Brain microvascular endothelial cell (primary cell): ENCODE measurements at regions not wholly inside any gene's neighbourhood (a gene's known extent, or its start where the extent isn't known, plus 50 kb on each side); places are given as distances from the start of the nearest gene placed in this dataset.
A peak's percentile ranks its signal among the peaks of the same experiment; 100 is the strongest.

Experiments used
- DNase-seq: peaks from one replicate; pipeline ENCODE4 v3.0.0-alpha.2; 2020
- H3K27ac ChIP-seq: fragments of 250-450 bp; sonication (Bioruptor Pico); 2 replicates; pipeline ENCODE4 v1.5.1; 2020; ENCODE audit warnings: mild to moderate bottlenecking, moderate library complexity
- H3K27me3 ChIP-seq: fragments of 250-450 bp; sonication (Bioruptor Pico); replicated peaks from 2 replicates; pipeline ENCODE4 v1.5.1; 2020; ENCODE audit warnings: mild to moderate bottlenecking
- H3K36me3 ChIP-seq: fragments of 250-450 bp; sonication (Bioruptor Pico); replicated peaks from 2 replicates; pipeline ENCODE4 v1.5.1; 2020; ENCODE audit warnings: mild to moderate bottlenecking
- H3K4me3 ChIP-seq: 2 replicates; pipeline ENCODE4 v1.5.1; 2011; ENCODE audit warnings: low read depth, mild to moderate bottlenecking, control low read depth, low read length, moderate library complexity
- CTCF ChIP-seq: IDR thresholded peaks from 2 replicates; pipeline ENCODE4 v1.5.1; 2011; ENCODE audit warnings: low read depth, mild to moderate bottlenecking, moderate library complexity, low read length, control low read depth, inconsistent platforms; ENCODE audit errors: missing control alignments
- in situ Hi-C: cut with HindIII; loops from 2 replicates; pipeline ENCODE4 v1.10.0; 2017; ENCODE audit warnings: low sequenced_read_pairs, low pct_ligation_motif_present

- Histone ChIP-seq H3K27me3 (no peaks in the 10 kb centered on the region), H3K4me3 (no peak overlapping the region), H3K27ac (no peak overlapping the region), H3K36me3 (peaks cover 48% of the 10 kb centered on the region)
- no peak for DNase-seq
- no peak for TF ChIP-seq CTCF
- in situ Hi-C loops = no loop called here
Observed at GRCh38 chr2:120976501-120977307, 241.0 kb downstream of the GLI2 start.

- H3K4me3 ChIP-seq = no peak overlapping the region
- no peak overlapping the region for H3K27ac ChIP-seq
- in situ Hi-C loops = no loop called here
- DNase-seq = no peak
- H3K27me3 ChIP-seq = no peaks in the 10 kb centered on the region
- TF ChIP-seq CTCF = no peak
- H3K36me3 ChIP-seq = peaks cover 42% of the 10 kb centered on the region
Observed at GRCh38 chr2:120977582-120978358, 242.1 kb downstream of the GLI2 start.

- Histone ChIP-seq H3K27me3 (no peaks in the 10 kb centered on the region), H3K36me3 (peaks cover 42% of the 10 kb centered on the region), H3K4me3 (no peak overlapping the region), H3K27ac (no peak overlapping the region)
- in situ Hi-C loops = no loop called here
- no peak for TF ChIP-seq CTCF
- peak; percentile 16 for DNase-seq
Observed at GRCh38 chr2:120978359-120979050, 242.8 kb downstream of the GLI2 start.

GRCh38 chr2:120979398-120979797 is 243.7 kb downstream of the GLI2 start:
- TF ChIP-seq CTCF = no peak
- DNase-seq = no peak
- peaks cover 45% of the 10 kb centered on the region for H3K36me3 ChIP-seq
- H3K4me3 ChIP-seq = no peak overlapping the region
- no peak overlapping the region for H3K27ac ChIP-seq
- no peaks in the 10 kb centered on the region for H3K27me3 ChIP-seq
- in situ Hi-C loops = no loop called here

GRCh38 chr2:120979921-120980320 is 244.3 kb downstream of the GLI2 start:
- DNase-seq = no peak
- in situ Hi-C loops = no loop called here
- peaks cover 45% of the 10 kb centered on the region for H3K36me3 ChIP-seq
- no peak for TF ChIP-seq CTCF
- no peak overlapping the region for H3K27ac ChIP-seq
- H3K4me3 ChIP-seq = no peak overlapping the region
- no peaks in the 10 kb centered on the region for H3K27me3 ChIP-seq
